Endodermal cell (in vitro differentiated cells): ENCODE measurements at regions not wholly inside any gene's neighbourhood (a gene's known extent, or its start where the extent isn't known, plus 50 kb on each side); places are given as distances from the start of the nearest gene placed in this dataset.

ENCODE experiments used
- DNase-seq: peaks from one replicate; pipeline ENCODE4 v3.0.0-alpha.2; 2017
- H3K27ac ChIP-seq: 2 replicates; pipeline ENCODE4 v1.5.1; 2013; ENCODE audit warnings: mild to moderate bottlenecking, low read depth, low read length, moderate library complexity
- H3K27me3 ChIP-seq: 2 replicates; pipeline ENCODE4 v1.6.1; 2013; ENCODE audit warnings: mild to moderate bottlenecking, low read length, moderate library complexity; ENCODE audit not compliant: insufficient read depth, control insufficient read depth, poor library complexity, severe bottlenecking
- H3K36me3 ChIP-seq: 2 replicates; pipeline ENCODE4 v1.7.0; 2013; ENCODE audit warnings: mild to moderate bottlenecking, low read length, moderate library complexity; ENCODE audit not compliant: control insufficient read depth, insufficient read depth
- H3K4me1 ChIP-seq: one replicate; pipeline ENCODE4 v1.7.0; 2013; ENCODE audit warnings: low read length; ENCODE audit not compliant: control insufficient read depth, insufficient read depth
- H3K4me3 ChIP-seq: 2 replicates; pipeline ENCODE4 v1.5.1; 2013; ENCODE audit warnings: mild to moderate bottlenecking, low read length, moderate library complexity
- H3K9ac ChIP-seq: 2 replicates; pipeline ENCODE4 v1.6.1; 2013; ENCODE audit warnings: mild to moderate bottlenecking, low read length, moderate library complexity; ENCODE audit not compliant: poor library complexity, severe bottlenecking; ENCODE audit errors: extremely low read depth
- H3K9me3 ChIP-seq: 2 replicates; pipeline ENCODE4 v1.6.1; 2013; ENCODE audit warnings: mild to moderate bottlenecking, low read length, moderate library complexity; ENCODE audit not compliant: control insufficient read depth
- H3K27ac Mint-ChIP-seq: 2 replicates; pipeline ENCODE4 v1.8.0; 2020; ENCODE audit warnings: mixed read lengths
- H3K27me3 Mint-ChIP-seq: 2 replicates; pipeline ENCODE4 v1.8.0; 2021; ENCODE audit warnings: mild to moderate bottlenecking, mixed read lengths; ENCODE audit not compliant: insufficient read depth
- H3K36me3 Mint-ChIP-seq: 2 replicates; pipeline ENCODE4 v1.8.0; 2020; ENCODE audit warnings: low read depth, mixed read lengths
- H3K4me1 Mint-ChIP-seq: 2 replicates; pipeline ENCODE4 v1.8.0; 2020; ENCODE audit warnings: mixed read lengths
- H3K4me3 Mint-ChIP-seq: 2 replicates; pipeline ENCODE4 v1.8.0; 2020; ENCODE audit warnings: mild to moderate bottlenecking, moderate library complexity, mixed read lengths
- H3K9me3 Mint-ChIP-seq: 2 replicates; pipeline ENCODE4 v1.8.0; 2020; ENCODE audit warnings: mild to moderate bottlenecking, mixed read lengths
- CTCF ChIP-seq: fragments of 200-600 bp; sonication (generic); conservative IDR thresholded peaks from 2 replicates; pipeline ENCODE4 v1.5.0; 2021; ENCODE audit warnings: antibody characterized with exemption, mild to moderate bottlenecking
- WGBS, 2 experiments: methylation state at CpG; one replicate each; pipeline versions ENCODE4 v1.1.5 to v1.1.7; 2013; ENCODE audit warnings: missing lambda C conversion rate in 2 of 2, mixed read lengths in 1 of 2; ENCODE audit not compliant: insufficient coverage in 1 of 2, insufficient read length in 1 of 2; 5-methylcytosine and 5-hydroxymethylcytosine counted together

GRCh38 chr14:106786697-106787096, 1260.3 kb downstream of the TMEM121 start:
- no peak for DNase-seq
- Mint-ChIP-seq H3K27ac (no peak overlapping the region), H3K36me3 (peaks cover 2% of the 10 kb centered on the region), H3K9me3 (peaks cover 85% of the 10 kb centered on the region), H3K4me1 (no peaks in the 10 kb centered on the region), H3K27me3 (no peaks in the 10 kb centered on the region), H3K4me3 (no peak overlapping the region)
- Histone ChIP-seq H3K4me3 (no peak overlapping the region), H3K9ac (no peak overlapping the region), H3K4me1 (no peaks in the 10 kb centered on the region), H3K9me3 (peaks cover 74% of the 10 kb centered on the region), H3K36me3 (no peaks in the 10 kb centered on the region), H3K27ac (no peak overlapping the region), H3K27me3 (no peaks in the 10 kb centered on the region)
- 60% methylated on average over 1 of the region's 1 CpG; no CpG with 5 or more reads in 1 of the 2 experiments for WGBS, 2 experiments
- no peak for TF ChIP-seq CTCF

GRCh38 chr14:106787626-106788025, 1261.2 kb downstream of the TMEM121 start:
- Histone ChIP-seq H3K9me3 (peaks cover 77% of the 10 kb centered on the region), H3K27ac (no peak overlapping the region), H3K4me1 (no peaks in the 10 kb centered on the region), H3K36me3 (no peaks in the 10 kb centered on the region), H3K27me3 (no peaks in the 10 kb centered on the region), H3K4me3 (no peak overlapping the region), H3K9ac (no peak overlapping the region)
- Mint-ChIP-seq H3K27me3 (no peaks in the 10 kb centered on the region), H3K9me3 (peaks cover 87% of the 10 kb centered on the region), H3K27ac (no peak overlapping the region), H3K4me3 (no peak overlapping the region), H3K36me3 (peaks cover 2% of the 10 kb centered on the region), H3K4me1 (no peaks in the 10 kb centered on the region)
- WGBS, 2 experiments: 33 to 55% methylated on average over 2 of the region's 2 CpGs
- no peak for DNase-seq
- no peak for TF ChIP-seq CTCF

GRCh38 chr14:106788534-106788933, 1262.2 kb downstream of the TMEM121 start:
- TF ChIP-seq CTCF: no peak
- H3K4me1 Mint-ChIP-seq: no peaks in the 10 kb centered on the region
- no peak overlapping the region for H3K4me3 Mint-ChIP-seq
- no peaks in the 10 kb centered on the region for H3K36me3 ChIP-seq
- no peaks in the 10 kb centered on the region for H3K27me3 Mint-ChIP-seq
- DNase-seq: no peak
- WGBS, 2 experiments: 74% methylated on average over 6 of the region's 6 CpGs; no CpG with 5 or more reads in 1 of the 2 experiments
- no peak overlapping the region for H3K27ac ChIP-seq
- H3K27me3 ChIP-seq: no peaks in the 10 kb centered on the region
- peaks cover 80% of the 10 kb centered on the region for H3K9me3 ChIP-seq
- H3K4me3 ChIP-seq: no peak overlapping the region
- no peaks in the 10 kb centered on the region for H3K36me3 Mint-ChIP-seq
- H3K4me1 ChIP-seq: no peaks in the 10 kb centered on the region
- no peak overlapping the region for H3K9ac ChIP-seq
- peaks cover 88% of the 10 kb centered on the region for H3K9me3 Mint-ChIP-seq
- no peak overlapping the region for H3K27ac Mint-ChIP-seq
